LNCAP (cell line): ENCODE measurements at regions not wholly inside any gene's neighbourhood (a gene's known extent, or its start where the extent isn't known, plus 50 kb on each side); places are given as distances from the start of the nearest gene placed in this dataset.

Experiments
- CTCF ChIP-seq: fragments of 450-650 bp; IDR thresholded peaks from 2 replicates; pipeline ENCODE4 v1.5.1; 2017; ENCODE audit warnings: mild to moderate bottlenecking

DNA sequence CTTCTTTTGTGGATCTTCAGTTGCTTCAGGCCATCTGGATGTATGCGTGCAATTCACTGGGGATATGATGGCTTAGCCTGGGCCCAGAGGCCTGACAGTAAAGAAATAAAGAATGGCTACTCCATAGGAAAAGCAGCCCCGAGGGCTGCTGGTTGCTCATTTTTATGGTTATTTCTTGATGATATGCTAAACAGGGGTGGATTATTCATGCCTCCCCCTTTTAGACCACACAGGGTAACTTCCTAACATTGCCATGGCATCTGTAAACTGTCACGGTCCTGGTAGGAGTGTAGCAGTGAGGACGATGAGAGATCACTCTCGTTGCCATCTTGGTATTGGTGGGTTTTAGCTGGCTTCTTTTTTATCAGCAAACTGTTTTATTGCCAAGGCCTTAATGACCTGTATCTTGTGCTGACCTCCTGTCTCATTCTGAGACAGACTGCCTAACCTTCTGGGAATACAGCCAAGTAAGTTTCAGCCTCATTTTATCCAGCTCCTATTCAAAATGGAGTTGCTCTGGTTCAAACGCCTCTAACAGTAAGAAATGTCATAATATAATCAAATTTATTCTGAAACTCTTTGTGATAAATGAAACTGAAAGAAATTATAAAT, 60.5 kb downstream of the DSEL start:
- TF ChIP-seq CTCF: no peak

GRCh38 chr18:67453901-67454300, 62.6 kb downstream of the DSEL start:
- TF ChIP-seq CTCF: no peak

DNA sequence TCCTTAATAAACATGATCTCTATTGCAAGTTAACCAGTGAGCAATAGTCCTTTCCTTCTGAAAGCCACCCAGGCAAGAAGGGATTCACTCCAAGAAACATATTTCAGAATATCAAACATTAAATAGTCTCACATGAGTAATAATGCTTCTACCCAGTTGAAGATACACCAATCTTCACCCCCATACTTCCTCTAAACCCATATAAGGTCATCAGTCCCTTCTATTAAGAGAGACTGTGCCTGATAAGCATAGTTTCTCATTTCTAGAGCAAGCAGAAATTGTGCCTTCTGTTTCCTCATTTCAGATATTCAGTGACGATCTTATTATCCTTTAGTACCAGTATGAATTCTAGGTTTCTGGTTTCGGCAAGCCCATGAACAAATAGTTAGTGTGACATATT, 64.6 kb downstream of the DSEL start:
- TF ChIP-seq CTCF: no peak

DNA sequence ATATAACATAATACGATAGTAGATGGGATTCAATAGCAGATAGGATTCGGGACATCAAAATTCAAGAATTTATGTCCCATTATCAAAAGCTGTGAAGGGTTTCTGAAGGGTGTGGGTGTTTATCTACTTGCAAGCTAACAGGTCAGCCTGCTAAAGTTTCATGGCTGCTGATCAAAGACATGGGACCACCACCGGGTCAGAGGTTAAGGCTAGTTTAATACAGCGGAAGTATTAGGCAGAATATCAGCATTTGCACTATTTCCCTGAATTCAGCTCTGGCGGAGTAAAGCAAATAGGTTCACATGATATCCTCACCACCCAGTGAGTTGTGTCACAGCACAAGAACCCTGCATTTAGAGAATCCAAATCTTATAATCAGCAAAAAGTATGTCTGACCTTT, 82.5 kb downstream of the DSEL start:
- no peak for TF ChIP-seq CTCF

DNA sequence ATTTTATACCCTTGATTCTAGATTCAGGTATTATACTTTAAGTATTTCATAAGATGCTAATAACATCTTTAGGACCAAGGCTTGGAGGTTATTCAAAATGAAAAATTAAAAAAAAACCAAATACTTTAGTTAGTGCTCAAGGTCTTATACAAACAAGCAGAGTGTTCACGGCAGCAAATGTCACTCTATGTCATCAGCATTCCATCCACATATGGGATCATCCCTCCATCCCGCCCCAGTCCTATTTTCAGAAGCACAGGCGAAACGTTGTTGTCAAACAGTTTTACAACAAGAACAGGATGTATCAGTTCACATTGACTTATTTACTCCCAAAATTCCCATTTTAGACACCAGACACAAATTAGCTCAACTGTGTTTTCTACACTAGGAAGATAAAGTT, 83.7 kb downstream of the DSEL start:
- TF ChIP-seq CTCF: no peak

DNA sequence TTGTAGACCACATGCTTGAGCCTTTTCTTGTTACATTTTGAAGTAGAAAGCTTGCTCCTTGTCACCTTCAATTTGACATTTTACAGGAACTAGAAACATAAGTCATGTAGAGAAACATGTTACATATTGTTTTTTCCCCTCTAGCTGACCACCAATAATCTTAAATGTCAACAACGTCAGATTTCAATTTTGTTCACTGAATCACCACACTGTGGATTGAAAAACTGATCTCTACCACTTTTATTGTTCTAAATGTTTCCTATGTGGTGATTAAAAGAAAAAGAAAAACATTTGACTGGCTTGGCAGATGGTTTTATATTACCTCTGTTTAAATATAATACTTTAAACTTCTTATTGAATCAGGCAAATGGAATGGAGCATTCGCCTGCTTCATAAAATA, 87.7 kb downstream of the DSEL start:
- no peak for TF ChIP-seq CTCF

DNA sequence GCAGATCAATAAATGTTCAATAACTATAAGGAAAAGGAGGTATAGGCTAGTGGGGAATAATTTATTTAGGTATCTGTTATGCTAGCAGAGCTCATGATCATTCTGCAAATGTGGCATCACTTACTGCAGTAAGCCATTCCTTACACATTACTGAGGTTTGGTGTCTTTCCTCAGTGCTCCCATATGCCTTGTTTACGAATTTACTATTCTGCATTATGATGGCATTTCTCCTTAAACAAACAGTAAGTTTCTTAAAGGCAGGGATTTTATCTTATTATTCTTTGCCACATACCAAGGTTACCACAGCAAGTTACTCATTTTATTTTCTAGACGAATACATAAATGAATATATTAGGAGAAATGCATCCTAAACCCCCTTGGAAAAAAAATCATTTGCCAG, 88.4 kb downstream of the DSEL start:
- TF ChIP-seq CTCF: no peak

DNA sequence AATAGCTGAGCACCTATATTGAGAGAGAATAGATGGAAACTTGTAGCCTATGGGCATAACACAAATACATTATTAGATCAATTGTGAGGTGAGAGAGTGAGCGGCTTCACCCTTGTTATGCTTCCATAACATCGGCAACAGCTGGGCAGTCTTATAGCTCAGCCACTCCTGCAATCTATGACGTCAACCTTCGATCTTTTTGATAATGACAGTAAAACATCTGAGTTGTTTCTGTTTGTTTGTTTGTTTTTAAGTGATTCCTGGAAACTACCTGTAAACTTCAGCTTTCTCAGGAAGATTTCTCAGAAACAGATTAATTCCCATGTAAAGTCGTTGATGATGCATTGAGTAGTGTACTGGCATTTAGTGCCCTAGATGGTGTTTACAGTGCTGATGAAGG, 90.0 kb downstream of the DSEL start:
- no peak for TF ChIP-seq CTCF
